NCI-H1694 treated with DMSO at 0.1 percent for 48 hours (cell line): ENCODE measurements at regions not wholly inside any gene's neighbourhood (a gene's known extent, or its start where the extent isn't known, plus 50 kb on each side); places are given as distances from the start of the nearest gene placed in this dataset.
"Not testable (repeated sequence)": the region's sequence is repeated elsewhere in the genome, so short reads cannot be mapped to it uniquely, and the experiment has no call there.

ENCODE experiments used
- DNase-seq: peaks from one replicate; lab custom pipeline; 2025; lab: John Stamatoyannopoulos, UW

DNA sequence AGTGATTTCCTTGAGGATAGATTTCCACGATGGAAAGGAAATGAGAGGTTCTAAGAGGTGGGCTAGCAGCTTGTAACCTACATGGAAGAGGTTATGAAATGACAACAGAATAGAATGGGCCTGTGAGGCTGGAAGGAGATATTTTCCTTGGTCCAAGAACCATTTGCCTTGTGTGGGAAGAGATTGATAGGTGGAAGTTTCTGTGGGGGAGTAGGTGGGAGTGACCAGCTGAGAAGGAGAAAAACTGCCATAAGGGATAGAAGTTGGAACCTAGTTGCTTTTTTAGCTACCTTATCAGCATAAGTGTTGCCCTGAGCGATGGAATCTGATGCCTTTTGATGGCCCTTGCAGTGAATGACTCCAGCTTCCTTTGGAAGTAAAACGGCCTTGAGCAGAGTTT is 60.4 kb upstream of the NAA35 start:
- not testable (repeated sequence) for DNase-seq

DNA sequence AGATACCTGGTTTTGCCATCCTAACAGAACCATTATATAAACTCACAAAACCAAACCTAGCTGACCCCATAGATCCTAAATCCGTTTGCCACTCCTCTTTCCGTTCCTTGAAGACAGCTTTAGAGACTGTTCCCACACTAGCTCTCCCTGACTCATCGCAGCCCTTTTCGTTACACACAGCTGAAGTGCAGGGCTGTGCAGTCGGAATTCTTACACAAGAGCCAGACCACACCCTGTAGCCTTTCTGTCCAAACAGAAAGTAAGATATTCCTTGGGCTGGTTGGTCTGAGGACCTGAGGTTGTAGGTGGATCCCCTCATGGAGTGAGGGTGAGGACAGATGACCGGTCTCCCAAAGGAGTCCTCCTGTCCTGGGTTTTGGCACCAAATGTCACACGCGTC is 56.7 kb upstream of the NAA35 start:
- no peak for DNase-seq

DNA sequence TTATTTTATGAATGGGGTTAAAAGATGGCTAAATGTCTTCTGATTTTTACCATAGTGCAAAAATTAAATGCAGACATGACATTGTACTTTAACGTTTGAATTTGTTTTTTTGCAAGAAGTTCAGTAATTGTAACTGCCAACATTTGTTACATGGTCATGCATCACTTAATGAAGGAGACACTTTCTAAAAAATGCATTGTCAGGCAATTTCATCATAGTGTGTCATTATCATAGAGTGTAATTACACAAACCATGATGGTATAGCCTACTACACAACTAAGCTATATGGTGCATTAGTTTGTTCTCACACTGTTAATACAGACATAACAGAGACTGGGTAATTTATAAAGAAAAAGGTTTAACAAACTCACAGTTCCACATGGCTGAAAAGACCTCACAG is 50.0 kb upstream of the NAA35 start:
- no peak for DNase-seq
